Stimulated activated effector memory CD8-positive, alpha-beta T cell treated with anti-CD3 and anti-CD28 coated beads, Interleukin-12 subunit alpha, Interleukin-12 subunit beta, amount 100 ng/mL, for 72 hours (primary cell): ENCODE measurements at regions not wholly inside any gene's neighbourhood (a gene's known extent, or its start where the extent isn't known, plus 50 kb on each side); places are given as distances from the start of the nearest gene placed in this dataset.

Source experiments
- ATAC-seq: fragments of 150-1000 bp; cut with Tn5 transposase; 2 replicates; pipeline ENCODE4 v1.10.0; 2021
- DNase-seq, 2 donors: peaks; one replicate each; pipeline ENCODE4 v3.0.0; 2021 to 2022; ENCODE audit warnings: low spot score in 2 of 2
- H3K27ac Mint-ChIP-seq: one replicate; pipeline ENCODE4 v1.8.0; 2022; ENCODE audit warnings: mild to moderate bottlenecking, mixed read lengths
- H3K36me3 Mint-ChIP-seq: one replicate; pipeline ENCODE4 v1.8.0; 2022; ENCODE audit warnings: mild to moderate bottlenecking, mixed read lengths
- H3K4me1 Mint-ChIP-seq: one replicate; pipeline ENCODE4 v1.8.0; 2022; ENCODE audit warnings: mixed read lengths
- H3K4me3 Mint-ChIP-seq: one replicate; pipeline ENCODE4 v1.8.0; 2022; ENCODE audit warnings: mild to moderate bottlenecking, mixed read lengths
- H3K9me3 Mint-ChIP-seq: one replicate; pipeline ENCODE4 v1.8.0; 2022; ENCODE audit warnings: mixed read lengths

- no peak overlapping the region for H3K27ac Mint-ChIP-seq
- DNase-seq (no peak), ATAC-seq (no peak)
- H3K4me3 Mint-ChIP-seq: no peak overlapping the region
- H3K36me3 Mint-ChIP-seq: no peaks in the 10 kb centered on the region
- H3K9me3 Mint-ChIP-seq: no peaks in the 10 kb centered on the region
- no peaks in the 10 kb centered on the region for H3K4me1 Mint-ChIP-seq
Observed at GRCh38 chr1:83716641-83717040, 282.3 kb downstream of the TTLL7 start.

GRCh38 chr1:83715550-83715949 is 283.4 kb downstream of the TTLL7 start:
- ATAC-seq (no peak), DNase-seq (no peak)
- Mint-ChIP-seq H3K4me3 (no peak overlapping the region), H3K9me3 (no peaks in the 10 kb centered on the region), H3K27ac (no peak overlapping the region), H3K4me1 (no peaks in the 10 kb centered on the region), H3K36me3 (no peaks in the 10 kb centered on the region)

- Mint-ChIP-seq H3K36me3 (no peaks in the 10 kb centered on the region), H3K4me3 (no peak overlapping the region), H3K4me1 (no peaks in the 10 kb centered on the region), H3K9me3 (no peaks in the 10 kb centered on the region), H3K27ac (no peak overlapping the region)
- no peak for DNase-seq
- ATAC-seq: no peak
Observed at GRCh38 chr1:83709662-83710061, 289.3 kb downstream of the TTLL7 start.

GRCh38 chr1:83706354-83706938 is 292.5 kb downstream of the TTLL7 start:
- no peaks in the 10 kb centered on the region for H3K9me3 Mint-ChIP-seq
- no peak overlapping the region for H3K27ac Mint-ChIP-seq
- no peaks in the 10 kb centered on the region for H3K36me3 Mint-ChIP-seq
- DNase-seq: no peak
- no peaks in the 10 kb centered on the region for H3K4me1 Mint-ChIP-seq
- ATAC-seq: no peak
- no peak overlapping the region for H3K4me3 Mint-ChIP-seq

GRCh38 chr1:83705091-83705490 is 293.8 kb downstream of the TTLL7 start:
- no peaks in the 10 kb centered on the region for H3K9me3 Mint-ChIP-seq
- DNase-seq (no peak), ATAC-seq (no peak)
- no peaks in the 10 kb centered on the region for H3K4me1 Mint-ChIP-seq
- no peak overlapping the region for H3K27ac Mint-ChIP-seq
- no peak overlapping the region for H3K4me3 Mint-ChIP-seq
- H3K36me3 Mint-ChIP-seq: no peaks in the 10 kb centered on the region

GRCh38 chr1:83704350-83704749 is 294.6 kb downstream of the TTLL7 start:
- Mint-ChIP-seq H3K4me1 (no peaks in the 10 kb centered on the region), H3K27ac (no peak overlapping the region), H3K9me3 (peaks cover 1% of the 10 kb centered on the region), H3K4me3 (no peak overlapping the region), H3K36me3 (no peaks in the 10 kb centered on the region)
- DNase-seq (no peak), ATAC-seq (no peak)

- Mint-ChIP-seq H3K36me3 (no peaks in the 10 kb centered on the region), H3K4me1 (no peaks in the 10 kb centered on the region), H3K27ac (no peak overlapping the region), H3K9me3 (peaks cover 4% of the 10 kb centered on the region), H3K4me3 (no peak overlapping the region)
- DNase-seq (no peak), ATAC-seq (no peak)
Observed at GRCh38 chr1:83702356-83702755, 296.6 kb downstream of the TTLL7 start.

- DNase-seq (no peak), ATAC-seq (no peak)
- Mint-ChIP-seq H3K27ac (no peak overlapping the region), H3K4me3 (no peak overlapping the region), H3K9me3 (peaks cover 6% of the 10 kb centered on the region), H3K36me3 (no peaks in the 10 kb centered on the region), H3K4me1 (no peaks in the 10 kb centered on the region)
Observed at GRCh38 chr1:83701355-83701754, 297.6 kb downstream of the TTLL7 start.

GRCh38 chr1:83698644-83699043 is 300.3 kb downstream of the TTLL7 start:
- Mint-ChIP-seq H3K36me3 (no peaks in the 10 kb centered on the region), H3K4me1 (no peaks in the 10 kb centered on the region), H3K27ac (no peak overlapping the region), H3K4me3 (no peak overlapping the region), H3K9me3 (peaks cover 6% of the 10 kb centered on the region)
- ATAC-seq: no peak
- no peak for DNase-seq

- Mint-ChIP-seq H3K9me3 (peaks cover 6% of the 10 kb centered on the region), H3K36me3 (no peaks in the 10 kb centered on the region), H3K27ac (no peak overlapping the region), H3K4me3 (no peak overlapping the region), H3K4me1 (no peaks in the 10 kb centered on the region)
- no peak for DNase-seq
- no peak for ATAC-seq
Observed at GRCh38 chr1:83697961-83698360, 301.0 kb downstream of the TTLL7 start.

GRCh38 chr1:83697220-83697619 is 301.7 kb downstream of the TTLL7 start:
- no peak for ATAC-seq

GRCh38 chr1:83694449-83694848 is 304.5 kb downstream of the TTLL7 start:
- Mint-ChIP-seq H3K27ac (no peak overlapping the region), H3K36me3 (no peaks in the 10 kb centered on the region), H3K4me1 (no peaks in the 10 kb centered on the region), H3K4me3 (no peak overlapping the region), H3K9me3 (peaks cover 6% of the 10 kb centered on the region)
- DNase-seq (no peak), ATAC-seq (no peak)

More at GRCh38 chr1:83697220-83697619, 301.7 kb downstream of the TTLL7 start:
- Mint-ChIP-seq H3K36me3 (no peaks in the 10 kb centered on the region), H3K4me1 (no peaks in the 10 kb centered on the region), H3K9me3 (peaks cover 6% of the 10 kb centered on the region), H3K27ac (no peak overlapping the region), H3K4me3 (no peak overlapping the region)
- no peak for DNase-seq

- H3K36me3 Mint-ChIP-seq: no peaks in the 10 kb centered on the region
- ATAC-seq (no peak), DNase-seq (no peak)
- H3K27ac Mint-ChIP-seq: no peak overlapping the region
- H3K4me3 Mint-ChIP-seq: no peak overlapping the region
- peaks cover 8% of the 10 kb centered on the region for H3K9me3 Mint-ChIP-seq
- no peaks in the 10 kb centered on the region for H3K4me1 Mint-ChIP-seq
Observed at GRCh38 chr1:83693427-83694126, 305.4 kb downstream of the TTLL7 start.

GRCh38 chr1:83692524-83693381 is 306.2 kb downstream of the TTLL7 start:
- Mint-ChIP-seq H3K9me3 (peaks cover 10% of the 10 kb centered on the region), H3K4me3 (no peak overlapping the region), H3K4me1 (no peaks in the 10 kb centered on the region), H3K27ac (no peak overlapping the region), H3K36me3 (no peaks in the 10 kb centered on the region)
- DNase-seq: no peak
- ATAC-seq: no peak

- ATAC-seq (no peak), DNase-seq (no peak)
- no peaks in the 10 kb centered on the region for H3K36me3 Mint-ChIP-seq
- H3K4me3 Mint-ChIP-seq: no peak overlapping the region
- H3K9me3 Mint-ChIP-seq: peaks cover 10% of the 10 kb centered on the region
- no peak overlapping the region for H3K27ac Mint-ChIP-seq
- no peaks in the 10 kb centered on the region for H3K4me1 Mint-ChIP-seq
Observed at GRCh38 chr1:83691953-83692500, 306.9 kb downstream of the TTLL7 start.
